Progenitor cell of endocrine pancreas (in vitro differentiated cells): ENCODE measurements at regions not wholly inside any gene's neighbourhood (a gene's known extent, or its start where the extent isn't known, plus 50 kb on each side); places are given as distances from the start of the nearest gene placed in this dataset.

ENCODE experiments used
- DNase-seq: peaks from one replicate; pipeline ENCODE4 v3.0.0; 2021; ENCODE audit warnings: low spot score; ENCODE audit not compliant: unreplicated experiment
- H3K27ac Mint-ChIP-seq: 2 replicates; pipeline ENCODE4 v1.8.0; 2021; ENCODE audit warnings: mild to moderate bottlenecking, moderate library complexity, mixed read lengths
- H3K27me3 Mint-ChIP-seq: 2 replicates; pipeline ENCODE4 v1.8.0; 2021; ENCODE audit warnings: mixed read lengths
- H3K36me3 Mint-ChIP-seq: 2 replicates; pipeline ENCODE4 v1.8.0; 2022; ENCODE audit warnings: mixed read lengths; ENCODE audit not compliant: insufficient read depth
- H3K4me1 Mint-ChIP-seq: 2 replicates; pipeline ENCODE4 v1.8.0; 2021; ENCODE audit warnings: low read depth, mixed read lengths
- H3K4me3 Mint-ChIP-seq: 2 replicates; pipeline ENCODE4 v1.8.0; 2021; ENCODE audit warnings: low read depth, mild to moderate bottlenecking, moderate library complexity, mixed read lengths
- H3K9me3 Mint-ChIP-seq: 2 replicates; pipeline ENCODE4 v1.8.0; 2021; ENCODE audit warnings: low read depth, mixed read lengths
- CTCF ChIP-seq: fragments of 200-600 bp; sonication (generic); IDR thresholded peaks from one replicate; pipeline ENCODE4 v1.5.0; 2021; ENCODE audit warnings: antibody characterized with exemption, mild to moderate bottlenecking; ENCODE audit not compliant: unreplicated experiment

- Mint-ChIP-seq H3K4me1 (peaks cover 3% of the 10 kb centered on the region), H3K9me3 (no peaks in the 10 kb centered on the region), H3K27ac (no peak overlapping the region), H3K36me3 (no peaks in the 10 kb centered on the region), H3K4me3 (no peak overlapping the region), H3K27me3 (no peaks in the 10 kb centered on the region)
- DNase-seq = no peak
- no peak for TF ChIP-seq CTCF
Measured at GRCh38 chr3:107962946-107963345, 127.9 kb downstream of the CD47 start.

DNA sequence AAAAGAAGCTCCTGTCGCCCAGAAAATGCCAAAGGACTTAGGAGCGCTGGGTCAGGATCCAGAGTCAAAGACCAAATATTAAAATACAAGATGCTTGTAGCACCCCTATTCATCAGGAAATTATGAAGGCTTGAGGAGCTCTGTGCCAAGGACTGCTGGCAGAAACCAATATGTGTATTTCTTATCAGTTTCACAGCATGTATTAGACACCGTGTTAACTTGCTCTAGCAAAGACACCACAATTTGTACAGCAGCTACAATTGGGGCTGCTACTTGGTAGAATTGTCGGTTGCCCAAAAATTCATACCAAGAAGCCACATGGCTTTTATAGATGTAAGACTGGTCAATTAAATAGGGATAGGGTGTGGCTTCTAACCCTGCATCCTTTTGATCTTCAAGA, 128.8 kb downstream of the CD47 start:
- H3K27me3 Mint-ChIP-seq = peaks cover 5% of the 10 kb centered on the region
- no peak for DNase-seq
- no peak overlapping the region for H3K4me3 Mint-ChIP-seq
- H3K36me3 Mint-ChIP-seq = no peaks in the 10 kb centered on the region
- H3K4me1 Mint-ChIP-seq = peaks cover 8% of the 10 kb centered on the region
- no peaks in the 10 kb centered on the region for H3K9me3 Mint-ChIP-seq
- no peak for TF ChIP-seq CTCF
- no peak overlapping the region for H3K27ac Mint-ChIP-seq

DNA sequence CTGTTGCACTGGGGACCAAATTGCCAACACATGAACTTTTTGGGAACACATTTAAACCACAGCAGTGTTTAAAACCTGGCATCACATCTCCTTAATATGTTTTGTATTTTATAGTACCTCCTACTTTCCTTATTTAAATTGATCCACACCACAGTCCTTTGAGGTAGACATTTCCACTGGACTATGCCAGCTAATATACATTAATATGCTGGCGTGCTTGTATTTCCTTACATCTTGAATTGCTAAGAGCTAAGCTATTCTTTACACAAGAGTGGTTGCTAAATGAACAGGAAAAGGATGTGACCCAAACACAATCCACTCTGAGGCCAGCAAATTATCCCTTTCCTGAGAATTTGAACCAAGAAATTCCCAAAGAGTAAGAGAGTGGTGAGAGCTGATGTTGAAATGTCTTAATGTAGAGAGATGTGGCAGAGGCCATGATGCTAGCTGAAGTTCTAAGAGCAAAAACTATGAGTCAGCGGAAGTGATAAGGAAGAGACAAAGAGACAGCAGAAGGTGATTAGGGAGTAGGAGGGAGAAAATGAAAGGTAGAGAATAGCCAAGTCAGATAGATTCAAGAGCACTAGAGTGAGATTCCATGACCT, 131.2 kb downstream of the CD47 start:
- H3K4me1 Mint-ChIP-seq = peaks cover 22% of the 10 kb centered on the region
- no peak overlapping the region for H3K4me3 Mint-ChIP-seq
- no peaks in the 10 kb centered on the region for H3K36me3 Mint-ChIP-seq
- TF ChIP-seq CTCF = no peak
- no peaks in the 10 kb centered on the region for H3K9me3 Mint-ChIP-seq
- no peak overlapping the region for H3K27ac Mint-ChIP-seq
- no peak for DNase-seq
- peaks cover 5% of the 10 kb centered on the region for H3K27me3 Mint-ChIP-seq

GRCh38 chr3:107958146-107958545, 132.7 kb downstream of the CD47 start:
- no peak overlapping the region for H3K27ac Mint-ChIP-seq
- no peak overlapping the region for H3K4me3 Mint-ChIP-seq
- TF ChIP-seq CTCF = no peak
- peaks cover 5% of the 10 kb centered on the region for H3K27me3 Mint-ChIP-seq
- DNase-seq = no peak
- H3K4me1 Mint-ChIP-seq = peaks cover 23% of the 10 kb centered on the region
- no peaks in the 10 kb centered on the region for H3K9me3 Mint-ChIP-seq
- no peaks in the 10 kb centered on the region for H3K36me3 Mint-ChIP-seq

- H3K4me3 Mint-ChIP-seq = no peak overlapping the region
- no peaks in the 10 kb centered on the region for H3K36me3 Mint-ChIP-seq
- no peak for DNase-seq
- peaks cover 23% of the 10 kb centered on the region for H3K4me1 Mint-ChIP-seq
- no peaks in the 10 kb centered on the region for H3K9me3 Mint-ChIP-seq
- TF ChIP-seq CTCF = no peak
- peak overlapping the region; percentile 21 for H3K27ac Mint-ChIP-seq
- H3K27me3 Mint-ChIP-seq = peaks cover 5% of the 10 kb centered on the region
Measured at GRCh38 chr3:107956991-107957900, 133.6 kb downstream of the CD47 start.
